HCT116 (cell line): ENCODE measurements at regions not wholly inside any gene's neighbourhood (a gene's known extent, or its start where the extent isn't known, plus 50 kb on each side); places are given as distances from the start of the nearest gene placed in this dataset.

Experiments
- ATAC-seq: fragments of 200-7000 bp; cut with Tn5 transposase; 2 replicates; pipeline ENCODE4 v1.9.1; 2020; ENCODE audit warnings: mild to moderate bottlenecking, moderate library complexity
- BruUV-seq: library from RNA; stranded (reverse); fragments of 400-500 nt; replicated peaks from 2 replicates; lab custom pipeline; 2021; lab: Mats Ljungman, UMichigan
- CTCF ChIA-PET: fragments of 300-600 bp; sonication (Branson Sonifier 250); formaldehyde crosslinking; loops from one replicate; lab custom pipeline; 2021; ENCODE audit warnings: antibody characterized with exemption; lab: Charles Lee
- POLR2A ChIA-PET: fragments of 300-600, 350-600 bp; sonication (Branson Sonifier 250); formaldehyde crosslinking; loops from one replicate; lab custom pipeline; 2021; ENCODE audit warnings: antibody characterized with exemption; lab: Charles Lee
- RAD21 ChIA-PET, 2 experiments: fragments of 300-600 bp; sonication (Branson Sonifier 250); formaldehyde crosslinking; loops; one replicate each; lab custom pipeline; 2023; ENCODE audit warnings: low total read pairs in 2 of 2; ENCODE audit not compliant: uncharacterized antibody in 2 of 2, unreplicated experiment in 2 of 2, low non-redundant PET in 1 of 2; lab: Charles Lee
- DNase-seq: peaks from one replicate; pipeline ENCODE4 v3.0.0-alpha.2; 2010; ENCODE audit warnings: low read depth, low spot score
- H2AFZ ChIP-seq: fragments of 200-600 bp; shearing (Covaris generic), sonication (generic); 2 replicates; pipeline ENCODE4 v1.6.1; 2017; ENCODE audit warnings: low read depth, mixed run types, mixed read lengths, antibody characterized with exemption, low read length; ENCODE audit not compliant: poor library complexity, severe bottlenecking
- H3K27ac ChIP-seq: 2 replicates; pipeline ENCODE4 v1.5.1; 2012; ENCODE audit warnings: low read depth, low read length
- H3K27me3 ChIP-seq: fragments of 200-600 bp; sonication (generic); 2 replicates; pipeline ENCODE4 v1.6.1; 2016; ENCODE audit warnings: mixed run types, low read length, mixed read lengths; ENCODE audit not compliant: insufficient read depth
- H3K36me3 ChIP-seq, 2 experiments: fragments of 200-500 bp in 1 of 2; fragments of 200-600 bp in 1 of 2; sonication (Bioruptor generic) in 1 of 2; sonication (generic) in 1 of 2; 2 replicates each; pipeline versions ENCODE4 v1.5.1 to v1.6.1; 2014 to 2016; ENCODE audit warnings: low read length in 2 of 2, inconsistent platforms in 1 of 2, mixed read lengths in 1 of 2, mixed run types in 1 of 2; ENCODE audit not compliant: insufficient read depth in 2 of 2, control insufficient read depth in 1 of 2
- H3K4me1 ChIP-seq, 2 experiments: fragments of 200-600 bp in 1 of 2; sonication (generic) in 1 of 2; 2 replicates each; pipeline versions ENCODE4 v1.5.1 to v1.6.1; 2012 to 2017; ENCODE audit warnings: low read length in 2 of 2, inconsistent platforms in 1 of 2, mild to moderate bottlenecking in 1 of 2, mixed read lengths in 1 of 2, mixed run types in 1 of 2, moderate library complexity in 1 of 2; ENCODE audit not compliant: insufficient read depth in 2 of 2, control insufficient read depth in 1 of 2
- H3K4me2 ChIP-seq: fragments of 200-600 bp; sonication (generic); 2 replicates; pipeline ENCODE4 v1.6.1; 2017; ENCODE audit warnings: mixed run types, low read length, mixed read lengths
- H3K4me3 ChIP-seq, 2 experiments: fragments of 200-600 bp in 1 of 2; sonication (generic) in 1 of 2; replicated peaks in 1 of 2; 2 replicates each; pipeline ENCODE4 v1.5.1; 2011 to 2016; ENCODE audit warnings: low read length in 2 of 2, control low read depth in 1 of 2, low read depth in 1 of 2, mild to moderate bottlenecking in 1 of 2, mixed read lengths in 1 of 2, mixed run types in 1 of 2
- H3K79me2 ChIP-seq: fragments of 200-600 bp; sonication (generic); 2 replicates; pipeline ENCODE4 v1.6.1; 2017; ENCODE audit warnings: mild to moderate bottlenecking, mixed run types, low read length, moderate library complexity, mixed read lengths; ENCODE audit not compliant: insufficient read depth
- H3K9ac ChIP-seq: fragments of 200-600 bp; sonication (generic); 2 replicates; pipeline ENCODE4 v1.6.1; 2016; ENCODE audit warnings: low read length, mixed read lengths
- H3K9me2 ChIP-seq: fragments of 200-600 bp; sonication (generic), shearing (Covaris generic); 2 replicates; pipeline ENCODE4 v1.6.1; 2017; ENCODE audit warnings: mixed run types, mild to moderate bottlenecking, moderate library complexity; ENCODE audit not compliant: insufficient read depth
- H3K9me3 ChIP-seq, 2 experiments: fragments of 200-500 bp in 1 of 2; fragments of 200-600 bp in 1 of 2; sonication (Bioruptor generic) in 1 of 2; sonication (generic) in 1 of 2; 2 replicates each; pipeline ENCODE4 v1.6.1; 2014 to 2017; ENCODE audit warnings: low read length in 2 of 2, mixed read lengths in 2 of 2, inconsistent platforms in 1 of 2, low read depth in 1 of 2, mild to moderate bottlenecking in 1 of 2, mixed run types in 1 of 2, moderate library complexity in 1 of 2; ENCODE audit not compliant: control insufficient read depth in 1 of 2, insufficient read depth in 1 of 2
- H4K20me1 ChIP-seq: fragments of 200-600 bp; sonication (generic), shearing (Covaris generic); 2 replicates; pipeline ENCODE4 v1.6.1; 2017; ENCODE audit warnings: mixed run types, mild to moderate bottlenecking, moderate library complexity; ENCODE audit not compliant: insufficient read depth
- ATF3 ChIP-seq: IDR thresholded peaks from 2 replicates; pipeline ENCODE4 v1.6.1; 2012
- CBX3 ChIP-seq: IDR thresholded peaks from 2 replicates; pipeline ENCODE4 v1.6.1; 2012; ENCODE audit warnings: low read depth
- CEBPB ChIP-seq: IDR thresholded peaks from 2 replicates; pipeline ENCODE4 v1.6.1; 2012; ENCODE audit warnings: low read depth
- EGR1 ChIP-seq: IDR thresholded peaks from 2 replicates; pipeline ENCODE4 v1.6.1; 2012; ENCODE audit warnings: low read depth
- ELF1 ChIP-seq: IDR thresholded peaks from 2 replicates; pipeline ENCODE4 v1.6.1; 2012; ENCODE audit warnings: low read depth, borderline replicate concordance
- EZH2 ChIP-seq: fragments of 200-600 bp; sonication (generic); IDR thresholded peaks from 2 replicates; pipeline ENCODE4 v1.6.1; 2017; ENCODE audit warnings: antibody characterized with exemption, mixed run types
- EZH2phosphoT487 ChIP-seq: fragments of 200-600 bp; IDR thresholded peaks from 2 replicates; pipeline ENCODE4 v1.6.1; 2018; ENCODE audit warnings: antibody characterized with exemption, borderline replicate concordance
- FOSL1 ChIP-seq: IDR thresholded peaks from 2 replicates; pipeline ENCODE4 v1.6.1; 2012; ENCODE audit warnings: low read depth
- JUND ChIP-seq: IDR thresholded peaks from 2 replicates; pipeline ENCODE4 v1.6.1; 2012
- POLR2A ChIP-seq: IDR thresholded peaks from 2 replicates; pipeline ENCODE4 v1.7.0; 2011; ENCODE audit warnings: borderline replicate concordance; ENCODE audit not compliant: insufficient read depth, insufficient read length; ENCODE audit errors: extremely low read depth
- RAD21 ChIP-seq: IDR thresholded peaks from 2 replicates; pipeline ENCODE4 v1.6.1; 2012; ENCODE audit warnings: low read depth, mild to moderate bottlenecking
- SIN3A ChIP-seq: IDR thresholded peaks from 2 replicates; pipeline ENCODE4 v1.6.1; 2012; ENCODE audit warnings: low read depth
- ZFX ChIP-seq: fragments of 450-650 bp; IDR thresholded peaks from 2 replicates; pipeline ENCODE4 v1.6.1; 2017
- ZNF274 ChIP-seq: fragments of 200-500 bp; sonication (Bioruptor generic); IDR thresholded peaks from 2 replicates; pipeline ENCODE4 v1.6.1; 2014; ENCODE audit warnings: mild to moderate bottlenecking, low read depth, low read length, inconsistent platforms
- intact Hi-C: fragments of 100-400 bp; cut with micrococcal nuclease; formaldehyde crosslinking; loops from 2 replicates; pipeline ENCODE4 v1.10.0; 2022
- TF ChIP-seq, protein P1 (sequence below), 3 experiments: fragments of 200-600 bp in 1 of 3; sonication (generic) in 1 of 3; IDR thresholded peaks in 2 of 3; conservative IDR thresholded peaks in 1 of 3; 2 replicates each; pipeline ENCODE4 v1.5.1; 2012 to 2017; ENCODE audit warnings: low read depth in 2 of 3, low read length in 2 of 3, antibody characterized with exemption in 1 of 3, borderline replicate concordance in 1 of 3, control low read depth in 1 of 3, mild to moderate bottlenecking in 1 of 3, mixed read lengths in 1 of 3, mixed run types in 1 of 3, moderate library complexity in 1 of 3; ENCODE audit not compliant: insufficient read depth in 1 of 3

- ChIA-PET POLR2A (no interaction called here), RAD21 (no interaction called here), CTCF (no interaction called here)
- ATAC-seq = no peak
- no peak overlapping the region for H2AFZ ChIP-seq
- TF ChIP-seq FOSL1 (no peak), POLR2A (no peak), ELF1 (no peak), ZFX (no peak), EZH2 (no peak), JUND (no peak), ZNF274 (no peak), CBX3 (no peak), SIN3A (no peak), CEBPB (no peak), EGR1 (no peak), EZH2phosphoT487 (no peak), RAD21 (no peak), ATF3 (no peak)
- TF ChIP-seq, protein P1, sequence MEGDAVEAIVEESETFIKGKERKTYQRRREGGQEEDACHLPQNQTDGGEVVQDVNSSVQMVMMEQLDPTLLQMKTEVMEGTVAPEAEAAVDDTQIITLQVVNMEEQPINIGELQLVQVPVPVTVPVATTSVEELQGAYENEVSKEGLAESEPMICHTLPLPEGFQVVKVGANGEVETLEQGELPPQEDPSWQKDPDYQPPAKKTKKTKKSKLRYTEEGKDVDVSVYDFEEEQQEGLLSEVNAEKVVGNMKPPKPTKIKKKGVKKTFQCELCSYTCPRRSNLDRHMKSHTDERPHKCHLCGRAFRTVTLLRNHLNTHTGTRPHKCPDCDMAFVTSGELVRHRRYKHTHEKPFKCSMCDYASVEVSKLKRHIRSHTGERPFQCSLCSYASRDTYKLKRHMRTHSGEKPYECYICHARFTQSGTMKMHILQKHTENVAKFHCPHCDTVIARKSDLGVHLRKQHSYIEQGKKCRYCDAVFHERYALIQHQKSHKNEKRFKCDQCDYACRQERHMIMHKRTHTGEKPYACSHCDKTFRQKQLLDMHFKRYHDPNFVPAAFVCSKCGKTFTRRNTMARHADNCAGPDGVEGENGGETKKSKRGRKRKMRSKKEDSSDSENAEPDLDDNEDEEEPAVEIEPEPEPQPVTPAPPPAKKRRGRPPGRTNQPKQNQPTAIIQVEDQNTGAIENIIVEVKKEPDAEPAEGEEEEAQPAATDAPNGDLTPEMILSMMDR (IDR thresholded peaks at IDR 0.05 in 2 of 3, conservative IDR thresholded peaks at IDR 0.05 in 1 of 3; ENCODE audit: borderline replicate concordance in 1 of 3, insufficient read depth in 1 of 3, low read depth in 2 of 3, low read length in 2 of 3) = no peak
- no peaks in the 10 kb centered on the region for H3K27me3 ChIP-seq
- no peak overlapping the region for H3K4me3 ChIP-seq
- BruUV-seq = no TSS peak
- no peak for DNase-seq
- no peak overlapping the region for H3K27ac ChIP-seq
- H3K4me1 ChIP-seq = peaks cover 0 to 13% of the 10 kb centered on the region in 2 experiments; a peak in 2 of 4 replicates
- H3K36me3 ChIP-seq = no peaks in the 10 kb centered on the region
- intact Hi-C loops = loop anchor here (10.0 kb wide), 1 partner anchor 505 kb away; no protein-coding TSS in a partner anchor
- no peak overlapping the region for H3K4me2 ChIP-seq
- no peak overlapping the region for H3K9ac ChIP-seq
- no peaks in the 10 kb centered on the region for H3K9me2 ChIP-seq
- no peaks in the 10 kb centered on the region for H3K9me3 ChIP-seq
- no peaks in the 10 kb centered on the region for H3K79me2 ChIP-seq
- H4K20me1 ChIP-seq = no peaks in the 10 kb centered on the region
Observed at GRCh38 chr17:71399649-71400048, 721.2 kb upstream of the SOX9 start.
